Brain microvascular endothelial cell (primary cell): ENCODE measurements at regions not wholly inside any gene's neighbourhood (a gene's known extent, or its start where the extent isn't known, plus 50 kb on each side); places are given as distances from the start of the nearest gene placed in this dataset.

Source experiments
- DNase-seq: peaks from one replicate; pipeline ENCODE4 v3.0.0-alpha.2; 2020
- H3K27ac ChIP-seq: fragments of 250-450 bp; sonication (Bioruptor Pico); 2 replicates; pipeline ENCODE4 v1.5.1; 2020; ENCODE audit warnings: mild to moderate bottlenecking, moderate library complexity
- H3K27me3 ChIP-seq: fragments of 250-450 bp; sonication (Bioruptor Pico); replicated peaks from 2 replicates; pipeline ENCODE4 v1.5.1; 2020; ENCODE audit warnings: mild to moderate bottlenecking
- H3K36me3 ChIP-seq: fragments of 250-450 bp; sonication (Bioruptor Pico); replicated peaks from 2 replicates; pipeline ENCODE4 v1.5.1; 2020; ENCODE audit warnings: mild to moderate bottlenecking
- H3K4me3 ChIP-seq: 2 replicates; pipeline ENCODE4 v1.5.1; 2011; ENCODE audit warnings: low read depth, mild to moderate bottlenecking, control low read depth, low read length, moderate library complexity
- in situ Hi-C: cut with HindIII; loops from 2 replicates; pipeline ENCODE4 v1.10.0; 2017; ENCODE audit warnings: low sequenced_read_pairs, low pct_ligation_motif_present
- TF ChIP-seq, protein P1 (sequence below): IDR thresholded peaks from 2 replicates; pipeline ENCODE4 v1.5.1; 2011; ENCODE audit warnings: low read depth, mild to moderate bottlenecking, moderate library complexity, low read length, control low read depth, inconsistent platforms; ENCODE audit errors: missing control alignments

DNA sequence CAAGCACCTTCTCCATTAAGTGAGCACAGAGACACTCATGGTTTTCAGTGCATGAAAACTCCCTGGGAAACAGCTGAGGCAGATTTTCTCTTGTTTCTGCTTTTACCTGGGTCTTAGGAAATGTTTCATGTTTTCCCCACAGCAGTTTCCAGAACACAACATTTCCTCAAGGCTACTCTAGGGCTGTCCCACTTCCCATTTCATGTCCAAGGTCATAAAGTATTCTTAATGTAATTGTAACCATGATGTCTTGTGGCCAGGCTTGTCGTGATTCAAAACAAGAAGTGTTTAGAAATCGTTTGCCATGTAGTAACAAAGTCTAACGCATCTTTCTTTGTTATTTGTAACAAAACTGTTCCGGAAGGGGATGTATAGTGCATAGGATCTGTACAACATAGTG lies 83.8 kb upstream of the NRP1 start:
- in situ Hi-C loops, result no loop called here
- H3K4me3 ChIP-seq, result no peak overlapping the region

DNA sequence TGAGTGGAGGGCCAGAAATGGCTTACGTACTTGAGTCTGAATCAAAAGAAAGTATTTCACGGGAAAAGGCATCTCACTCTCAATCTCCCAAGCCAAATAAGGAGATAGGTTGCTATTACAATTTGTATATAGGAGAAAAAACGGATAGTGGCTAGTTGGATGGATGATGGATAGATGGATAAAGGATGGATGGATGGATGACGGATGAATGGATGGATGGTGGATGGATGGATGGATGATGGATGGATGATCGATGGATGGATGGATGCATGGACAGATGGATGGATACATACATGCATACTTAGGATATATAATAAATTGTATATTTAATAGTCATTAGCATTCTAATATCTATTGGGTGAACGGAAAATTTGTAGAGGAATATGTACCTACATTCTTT lies 82.2 kb upstream of the NRP1 start:
- no peak overlapping the region for H3K4me3 ChIP-seq
- in situ Hi-C loops, result no loop called here
- H3K36me3 ChIP-seq, result no peaks in the 10 kb centered on the region
- no peaks in the 10 kb centered on the region for H3K27me3 ChIP-seq
- H3K27ac ChIP-seq, result no peak overlapping the region
- no peak for DNase-seq
- TF ChIP-seq, protein P1, sequence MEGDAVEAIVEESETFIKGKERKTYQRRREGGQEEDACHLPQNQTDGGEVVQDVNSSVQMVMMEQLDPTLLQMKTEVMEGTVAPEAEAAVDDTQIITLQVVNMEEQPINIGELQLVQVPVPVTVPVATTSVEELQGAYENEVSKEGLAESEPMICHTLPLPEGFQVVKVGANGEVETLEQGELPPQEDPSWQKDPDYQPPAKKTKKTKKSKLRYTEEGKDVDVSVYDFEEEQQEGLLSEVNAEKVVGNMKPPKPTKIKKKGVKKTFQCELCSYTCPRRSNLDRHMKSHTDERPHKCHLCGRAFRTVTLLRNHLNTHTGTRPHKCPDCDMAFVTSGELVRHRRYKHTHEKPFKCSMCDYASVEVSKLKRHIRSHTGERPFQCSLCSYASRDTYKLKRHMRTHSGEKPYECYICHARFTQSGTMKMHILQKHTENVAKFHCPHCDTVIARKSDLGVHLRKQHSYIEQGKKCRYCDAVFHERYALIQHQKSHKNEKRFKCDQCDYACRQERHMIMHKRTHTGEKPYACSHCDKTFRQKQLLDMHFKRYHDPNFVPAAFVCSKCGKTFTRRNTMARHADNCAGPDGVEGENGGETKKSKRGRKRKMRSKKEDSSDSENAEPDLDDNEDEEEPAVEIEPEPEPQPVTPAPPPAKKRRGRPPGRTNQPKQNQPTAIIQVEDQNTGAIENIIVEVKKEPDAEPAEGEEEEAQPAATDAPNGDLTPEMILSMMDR, result no peak

More for the DNA sequence above, 83.8 kb upstream of the NRP1 start:
- no peak for DNase-seq
- TF ChIP-seq, protein P1, result no peak
- Histone ChIP-seq H3K27me3 (no peaks in the 10 kb centered on the region), H3K36me3 (no peaks in the 10 kb centered on the region), H3K27ac (no peak overlapping the region)

DNA sequence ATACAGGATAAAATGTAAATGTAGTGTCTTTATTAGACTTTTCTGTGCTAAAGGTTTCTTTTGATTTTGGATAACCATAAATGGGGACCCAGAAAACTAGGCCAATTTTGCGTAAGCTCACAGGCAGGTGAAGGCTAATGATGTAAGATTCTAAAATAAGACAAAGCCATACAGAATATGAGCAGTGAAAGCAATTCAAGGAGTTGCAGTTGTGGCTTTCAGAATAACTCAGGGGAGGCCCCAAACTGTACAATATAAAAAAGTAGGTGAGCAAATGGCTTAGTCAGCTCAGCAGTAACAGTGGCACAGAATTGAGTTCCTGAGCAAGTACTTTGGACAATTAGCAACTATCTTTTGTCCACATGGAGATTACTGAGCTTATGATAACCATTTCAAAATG lies 81.7 kb upstream of the NRP1 start:
- in situ Hi-C loops, result no loop called here
- TF ChIP-seq, protein P1, result no peak
- H3K36me3 ChIP-seq, result no peaks in the 10 kb centered on the region

DNA sequence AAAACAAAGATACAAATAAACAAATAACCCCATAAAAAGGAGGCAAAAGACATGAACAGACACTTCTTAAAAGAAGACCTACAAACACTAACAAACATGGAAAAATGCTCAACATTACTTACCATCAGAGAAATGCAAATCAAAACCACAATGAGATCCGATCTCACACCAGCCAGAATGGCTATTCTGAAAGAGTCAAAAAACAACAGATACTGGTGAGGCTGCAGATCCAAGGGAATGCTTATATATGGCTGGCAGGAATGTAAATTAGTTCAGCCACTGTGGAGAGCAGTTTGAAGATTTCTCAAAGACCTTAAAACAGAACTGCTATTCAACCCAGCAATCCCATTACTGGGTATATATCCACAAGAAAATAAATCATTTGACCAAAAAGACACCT lies 80.4 kb upstream of the NRP1 start:
- Histone ChIP-seq H3K4me3 (no peak overlapping the region), H3K27me3 (no peaks in the 10 kb centered on the region), H3K27ac (no peak overlapping the region), H3K36me3 (no peaks in the 10 kb centered on the region)
- no peak for DNase-seq
- in situ Hi-C loops, result no loop called here
- TF ChIP-seq, protein P1, result no peak

More for the DNA sequence above, 81.7 kb upstream of the NRP1 start:
- H3K27me3 ChIP-seq, result no peaks in the 10 kb centered on the region
- no peak overlapping the region for H3K4me3 ChIP-seq
- no peak for DNase-seq
- no peak overlapping the region for H3K27ac ChIP-seq

DNA sequence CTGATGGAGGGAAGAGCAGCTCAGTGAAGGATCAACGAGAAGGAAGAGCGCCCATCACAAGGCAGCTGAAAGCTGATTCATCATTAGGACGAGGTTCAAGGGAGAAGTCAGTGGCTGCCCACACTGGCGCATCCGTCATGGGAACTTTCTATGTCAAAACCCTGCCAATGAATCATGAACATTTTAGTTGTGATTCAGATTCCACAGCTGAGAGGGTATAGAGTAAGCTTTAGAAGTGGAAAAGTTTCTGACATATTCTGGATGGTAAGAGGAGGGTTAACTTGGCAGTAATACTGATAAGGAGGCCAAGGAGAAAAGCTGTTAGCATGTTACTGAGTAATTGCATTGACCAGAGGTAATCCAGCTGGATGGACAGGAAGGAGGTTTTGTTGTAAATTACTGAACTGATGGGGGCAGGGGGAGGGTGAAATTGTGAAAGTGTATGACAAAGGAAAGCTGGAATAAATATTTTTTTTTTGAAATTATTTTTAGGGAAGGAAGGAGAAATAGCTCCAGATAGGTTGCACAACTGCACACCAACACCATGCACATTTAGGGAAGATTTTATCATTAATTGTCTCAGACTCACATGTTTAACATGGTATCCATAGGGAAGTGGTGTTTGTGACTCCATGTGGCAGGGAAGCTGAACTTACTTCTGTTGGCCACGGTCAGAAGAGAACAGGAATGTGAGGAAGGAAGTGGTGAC lies 78.3 kb upstream of the NRP1 start:
- TF ChIP-seq, protein P1, result no peak
- H3K36me3 ChIP-seq, result no peaks in the 10 kb centered on the region
- H3K4me3 ChIP-seq, result no peak overlapping the region
- in situ Hi-C loops, result no loop called here
- H3K27me3 ChIP-seq, result no peaks in the 10 kb centered on the region
- H3K27ac ChIP-seq, result peak overlapping the region; percentile 80
- peak; percentile 92 for DNase-seq

DNA sequence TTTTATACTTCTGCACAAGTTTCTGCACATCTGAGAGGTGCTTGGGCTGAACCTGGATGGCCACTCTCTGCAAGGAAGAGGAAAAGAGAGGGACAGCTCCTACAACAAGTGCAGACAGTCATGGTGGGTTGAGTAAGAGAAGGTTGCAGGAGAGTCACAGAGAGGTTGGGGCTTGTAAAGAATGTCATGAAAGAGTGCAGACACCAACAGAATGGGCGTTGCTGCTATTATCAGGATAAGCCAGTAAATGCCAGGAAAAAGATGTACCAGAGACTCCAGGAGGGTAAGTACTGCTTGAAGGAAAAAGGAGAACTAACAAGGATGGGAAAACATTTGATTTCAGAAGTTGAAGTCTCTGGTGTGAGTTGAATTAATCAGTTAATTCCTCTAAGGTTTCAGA lies 77.8 kb upstream of the NRP1 start:
- H3K27me3 ChIP-seq, result no peaks in the 10 kb centered on the region
- TF ChIP-seq, protein P1, result no peak
- DNase-seq, result peak; percentile 33
- H3K36me3 ChIP-seq, result no peaks in the 10 kb centered on the region
- in situ Hi-C loops, result no loop called here
- H3K4me3 ChIP-seq, result no peak overlapping the region
- peak overlapping the region; percentile 80 for H3K27ac ChIP-seq
